ENCODE measurements at regions not wholly inside any gene's neighbourhood (a gene's known extent, or its start where the extent isn't known, plus 50 kb on each side); places are given as distances from the start of the nearest gene placed in this dataset.

DNA sequence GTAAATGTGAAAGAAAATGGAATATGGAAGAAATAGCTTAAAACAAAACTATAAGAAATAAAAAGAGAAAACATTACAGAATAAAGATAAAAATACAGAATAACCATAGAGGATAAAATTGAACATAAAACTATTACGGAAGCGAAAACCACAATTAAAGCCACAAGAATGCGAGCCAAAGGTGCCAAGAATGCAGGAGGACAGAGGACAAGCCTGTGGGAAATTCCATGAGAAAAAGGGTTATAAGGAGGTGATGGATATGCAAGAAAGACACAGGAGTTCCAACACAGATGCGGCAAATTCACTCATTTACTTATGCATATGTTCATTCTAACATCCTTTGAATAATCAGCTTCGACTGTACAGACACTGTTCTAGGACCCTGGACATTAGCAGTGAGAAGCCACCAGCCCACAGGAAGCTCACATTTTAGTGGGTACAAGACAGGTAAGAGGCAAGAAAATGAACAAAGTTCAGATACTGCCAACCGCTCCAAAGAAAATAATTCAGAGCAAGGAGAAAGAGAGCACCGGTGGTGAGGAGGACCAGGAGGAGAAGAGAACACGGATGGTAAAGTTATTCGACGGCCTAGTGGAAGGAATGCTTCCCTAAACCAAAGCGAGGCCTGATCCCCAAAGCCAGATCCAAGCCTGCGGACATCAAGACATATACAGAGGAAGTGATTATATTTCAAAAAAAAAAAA lies 213.7 kb upstream of the MGMT start:
- no peak overlapping the region for H3K4me3 ChIP-seq (replicated peaks; ENCODE audit: low read depth, low read length)
- no peak for DNase-seq (ENCODE audit: extremely low read depth, low read depth)
- TF ChIP-seq, protein P1, sequence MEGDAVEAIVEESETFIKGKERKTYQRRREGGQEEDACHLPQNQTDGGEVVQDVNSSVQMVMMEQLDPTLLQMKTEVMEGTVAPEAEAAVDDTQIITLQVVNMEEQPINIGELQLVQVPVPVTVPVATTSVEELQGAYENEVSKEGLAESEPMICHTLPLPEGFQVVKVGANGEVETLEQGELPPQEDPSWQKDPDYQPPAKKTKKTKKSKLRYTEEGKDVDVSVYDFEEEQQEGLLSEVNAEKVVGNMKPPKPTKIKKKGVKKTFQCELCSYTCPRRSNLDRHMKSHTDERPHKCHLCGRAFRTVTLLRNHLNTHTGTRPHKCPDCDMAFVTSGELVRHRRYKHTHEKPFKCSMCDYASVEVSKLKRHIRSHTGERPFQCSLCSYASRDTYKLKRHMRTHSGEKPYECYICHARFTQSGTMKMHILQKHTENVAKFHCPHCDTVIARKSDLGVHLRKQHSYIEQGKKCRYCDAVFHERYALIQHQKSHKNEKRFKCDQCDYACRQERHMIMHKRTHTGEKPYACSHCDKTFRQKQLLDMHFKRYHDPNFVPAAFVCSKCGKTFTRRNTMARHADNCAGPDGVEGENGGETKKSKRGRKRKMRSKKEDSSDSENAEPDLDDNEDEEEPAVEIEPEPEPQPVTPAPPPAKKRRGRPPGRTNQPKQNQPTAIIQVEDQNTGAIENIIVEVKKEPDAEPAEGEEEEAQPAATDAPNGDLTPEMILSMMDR (IDR thresholded peaks at IDR 0.05; ENCODE audit: low read depth, low read length, missing control alignments), result no peak

DNA sequence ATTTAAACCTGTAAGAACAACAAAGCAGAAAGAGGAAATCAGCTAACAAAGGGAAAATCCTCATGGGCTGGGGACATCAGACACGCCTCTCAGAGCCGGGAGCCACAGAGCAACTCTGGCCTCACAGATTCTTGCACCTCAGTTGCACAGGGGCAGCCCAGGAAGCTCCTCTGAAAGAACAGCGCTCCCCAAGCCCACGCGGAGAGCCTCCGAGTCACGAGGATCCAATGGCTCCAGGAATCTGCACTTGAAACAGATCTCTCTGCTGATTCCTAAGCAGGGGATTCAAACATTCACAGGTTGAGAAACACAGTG lies 213.2 kb upstream of the MGMT start:
- TF ChIP-seq, protein P1 (IDR thresholded peaks at IDR 0.05; ENCODE audit: low read depth, low read length, missing control alignments), result no peak
- DNase-seq (ENCODE audit: extremely low read depth, low read depth), result no peak
- no peak overlapping the region for H3K4me3 ChIP-seq (replicated peaks; ENCODE audit: low read depth, low read length)

DNA sequence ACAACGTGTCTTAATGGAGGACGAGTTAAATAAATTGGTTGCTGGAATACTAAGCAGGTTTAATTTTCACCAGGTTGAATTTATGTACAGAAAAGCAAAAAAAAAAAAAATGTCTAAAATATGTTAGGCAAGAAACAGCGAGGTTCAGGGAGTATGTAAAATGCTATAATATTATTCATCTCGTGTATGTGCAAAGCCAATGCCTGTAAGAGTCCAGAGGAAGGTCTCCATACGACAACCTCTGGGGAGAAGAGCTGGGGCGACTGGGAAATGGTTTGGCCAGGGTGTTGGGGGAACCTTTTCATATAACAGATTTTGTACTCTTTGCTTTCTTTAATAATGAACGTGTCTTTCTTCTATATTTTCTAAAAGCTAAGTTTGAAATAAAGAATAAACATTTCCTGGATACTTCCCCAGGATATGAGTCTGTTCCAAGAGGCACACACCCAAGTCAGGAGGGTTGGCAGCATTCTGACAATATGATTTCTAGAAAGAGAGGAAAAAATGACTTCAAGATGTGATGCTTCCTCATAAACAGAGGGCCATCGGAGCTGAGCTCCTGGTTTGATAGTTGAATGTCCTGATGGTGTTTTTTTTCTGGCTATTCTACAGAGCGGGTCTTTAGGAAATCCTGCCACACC lies 208.6 kb upstream of the MGMT start:
- TF ChIP-seq, protein P1 (IDR thresholded peaks at IDR 0.05; ENCODE audit: low read depth, low read length, missing control alignments), result no peak
- DNase-seq (ENCODE audit: extremely low read depth, low read depth), result no peak
- no peak overlapping the region for H3K4me3 ChIP-seq (replicated peaks; ENCODE audit: low read depth, low read length)

DNA sequence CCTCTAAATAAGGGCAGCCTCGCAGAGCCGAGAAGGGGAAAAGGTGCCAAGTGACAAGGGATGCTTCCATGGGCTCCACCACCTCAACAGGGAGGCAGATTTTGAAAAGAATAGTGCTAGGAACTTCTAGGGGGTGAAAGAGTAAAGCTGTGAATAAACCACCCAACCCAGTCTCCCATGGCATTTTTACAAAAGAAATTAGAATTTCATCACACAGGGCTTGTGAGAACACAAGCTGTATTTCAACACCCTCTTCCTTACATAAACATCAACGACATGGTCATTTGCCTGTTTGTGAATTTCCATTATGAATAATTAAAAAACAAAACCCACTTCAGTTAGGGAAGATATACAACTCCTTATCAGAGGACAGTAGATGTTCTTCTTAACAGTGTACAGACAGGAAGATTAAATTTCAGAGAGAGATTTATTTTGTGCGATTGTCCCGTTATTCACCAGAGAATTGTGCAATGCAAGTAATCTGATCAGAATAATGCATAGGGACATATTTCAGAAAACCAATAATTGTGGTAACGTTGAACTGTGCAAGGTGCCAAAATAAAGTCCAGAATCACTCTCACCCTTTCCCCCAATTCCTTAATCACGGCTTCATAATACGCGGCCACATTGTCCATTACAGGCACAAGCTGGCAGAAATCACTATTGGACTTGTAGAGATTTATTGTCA lies 207.8 kb upstream of the MGMT start:
- no peak overlapping the region for H3K4me3 ChIP-seq (replicated peaks; ENCODE audit: low read depth, low read length)
- TF ChIP-seq, protein P1 (IDR thresholded peaks at IDR 0.05; ENCODE audit: low read depth, low read length, missing control alignments), result no peak
- DNase-seq (ENCODE audit: extremely low read depth, low read depth), result no peak

DNA sequence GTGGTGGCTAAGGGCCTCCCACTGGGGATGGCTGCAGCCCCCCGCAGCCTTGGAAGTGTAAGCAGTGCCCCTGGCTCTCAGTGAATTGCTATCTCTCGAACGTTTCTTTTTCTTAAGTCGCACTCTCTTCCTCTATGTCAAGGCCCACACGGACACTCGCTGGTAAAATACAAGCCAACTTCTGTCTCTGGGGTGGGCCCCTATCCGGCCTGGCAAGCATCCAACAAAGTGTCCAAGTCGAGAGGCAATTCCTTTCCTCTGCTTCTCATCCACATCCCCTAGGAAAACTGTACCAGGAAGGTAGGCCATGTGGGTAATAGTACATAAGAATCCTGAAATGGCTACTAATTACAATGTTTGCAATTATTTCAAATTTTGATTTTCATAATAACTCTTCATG lies 194.9 kb upstream of the MGMT start:
- TF ChIP-seq, protein P1 (IDR thresholded peaks at IDR 0.05; ENCODE audit: low read depth, low read length, missing control alignments), result no peak
- H3K4me3 ChIP-seq (replicated peaks; ENCODE audit: low read depth, low read length), result no peak overlapping the region
- DNase-seq (ENCODE audit: extremely low read depth, low read depth), result no peak

DNA sequence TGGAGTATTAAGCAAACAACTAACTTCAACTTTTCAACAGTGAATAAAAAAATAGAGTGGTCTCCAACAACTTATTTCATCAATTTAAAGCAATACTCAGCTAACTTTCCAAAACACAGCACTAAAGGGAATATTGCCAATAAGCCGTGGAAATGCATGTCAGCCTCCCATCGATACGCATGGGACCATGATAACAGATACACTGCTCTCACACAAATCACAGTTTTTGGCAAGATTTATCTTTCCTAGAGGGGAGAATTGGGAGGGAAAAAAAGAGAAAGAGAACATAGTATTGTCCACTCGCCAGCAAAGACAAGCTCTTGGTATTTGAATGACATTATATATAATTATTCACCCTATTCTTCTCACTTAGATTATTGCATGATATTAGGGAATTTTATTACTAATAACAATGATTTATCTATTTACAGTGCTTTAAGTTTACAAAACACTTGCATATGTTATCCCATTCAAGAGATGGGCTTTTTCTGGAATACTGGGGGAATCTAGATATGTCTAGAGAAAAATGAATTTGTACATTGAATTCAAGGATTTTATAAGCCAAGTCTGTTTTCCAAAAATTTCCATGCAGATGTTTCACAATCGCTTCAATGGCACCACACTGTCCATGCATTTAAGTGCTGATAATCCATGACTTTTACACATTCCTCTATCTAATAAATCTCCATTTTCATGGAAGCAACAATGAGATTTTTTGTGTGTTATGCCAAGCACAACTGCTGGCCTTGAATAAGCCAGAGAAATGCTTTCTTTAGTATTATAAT lies 194.0 kb upstream of the MGMT start:
- H3K4me3 ChIP-seq (replicated peaks; ENCODE audit: low read depth, low read length), result no peak overlapping the region
- no peak for DNase-seq (ENCODE audit: extremely low read depth, low read depth)
- TF ChIP-seq, protein P1 (IDR thresholded peaks at IDR 0.05; ENCODE audit: low read depth, low read length, missing control alignments), result no peak

Measured in HFF-Myc (cell line).